Nephron progenitor cell (in vitro differentiated cells): ENCODE measurements at regions not wholly inside any gene's neighbourhood (a gene's known extent, or its start where the extent isn't known, plus 50 kb on each side); places are given as distances from the start of the nearest gene placed in this dataset.

Experiments
- DNase-seq: peaks from one replicate; pipeline ENCODE4 v3.0.0; 2021
- H3K27ac Mint-ChIP-seq: 2 replicates; pipeline ENCODE4 v1.8.0; 2021; ENCODE audit warnings: mild to moderate bottlenecking, moderate library complexity, mixed read lengths
- H3K27me3 Mint-ChIP-seq: 2 replicates; pipeline ENCODE4 v1.8.0; 2021; ENCODE audit warnings: mild to moderate bottlenecking, low read depth, mixed read lengths; ENCODE audit not compliant: poor library complexity
- H3K36me3 Mint-ChIP-seq: 2 replicates; pipeline ENCODE4 v1.8.0; 2021; ENCODE audit warnings: low read depth, mixed read lengths
- H3K4me1 Mint-ChIP-seq: 2 replicates; pipeline ENCODE4 v1.8.0; 2021; ENCODE audit warnings: mixed read lengths
- H3K4me3 Mint-ChIP-seq: 2 replicates; pipeline ENCODE4 v1.8.0; 2021; ENCODE audit warnings: mild to moderate bottlenecking, moderate library complexity, mixed read lengths
- H3K9me3 Mint-ChIP-seq: 2 replicates; pipeline ENCODE4 v1.8.0; 2021; ENCODE audit warnings: mild to moderate bottlenecking, moderate library complexity, mixed read lengths
- TF ChIP-seq, protein P1 (sequence below): fragments of 200-600 bp; sonication (generic); IDR thresholded peaks from 2 replicates; pipeline ENCODE4 v1.5.0; 2021; ENCODE audit warnings: antibody characterized with exemption

DNA sequence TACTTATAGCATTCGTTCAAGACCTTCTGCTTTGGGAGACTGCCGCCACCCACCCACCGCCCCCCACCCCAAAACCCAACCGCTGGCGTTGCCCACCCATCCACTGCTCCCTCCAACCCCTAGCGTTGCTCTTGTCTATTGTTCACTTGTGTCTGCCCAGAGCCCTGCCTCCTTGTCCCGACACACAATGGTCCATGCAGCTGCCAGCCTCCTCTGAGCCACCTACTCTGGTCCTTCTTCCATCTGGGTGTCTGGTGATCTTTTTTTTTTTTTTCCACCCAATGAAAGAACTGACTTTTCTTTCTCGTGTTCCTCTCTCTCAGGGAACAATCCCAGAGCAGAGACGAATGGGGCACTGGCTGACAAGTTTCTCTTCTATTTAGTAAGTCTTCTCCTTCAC, 256.0 kb upstream of the SESN3 start:
- Mint-ChIP-seq H3K36me3 (peaks cover 11% of the 10 kb centered on the region), H3K27me3 (peaks cover 2% of the 10 kb centered on the region), H3K9me3 (peaks cover 41% of the 10 kb centered on the region), H3K4me1 (peaks cover 18% of the 10 kb centered on the region), H3K4me3 (peak overlapping the region; percentile 14), H3K27ac (no peak overlapping the region)
- DNase-seq = no peak
- TF ChIP-seq, protein P1, sequence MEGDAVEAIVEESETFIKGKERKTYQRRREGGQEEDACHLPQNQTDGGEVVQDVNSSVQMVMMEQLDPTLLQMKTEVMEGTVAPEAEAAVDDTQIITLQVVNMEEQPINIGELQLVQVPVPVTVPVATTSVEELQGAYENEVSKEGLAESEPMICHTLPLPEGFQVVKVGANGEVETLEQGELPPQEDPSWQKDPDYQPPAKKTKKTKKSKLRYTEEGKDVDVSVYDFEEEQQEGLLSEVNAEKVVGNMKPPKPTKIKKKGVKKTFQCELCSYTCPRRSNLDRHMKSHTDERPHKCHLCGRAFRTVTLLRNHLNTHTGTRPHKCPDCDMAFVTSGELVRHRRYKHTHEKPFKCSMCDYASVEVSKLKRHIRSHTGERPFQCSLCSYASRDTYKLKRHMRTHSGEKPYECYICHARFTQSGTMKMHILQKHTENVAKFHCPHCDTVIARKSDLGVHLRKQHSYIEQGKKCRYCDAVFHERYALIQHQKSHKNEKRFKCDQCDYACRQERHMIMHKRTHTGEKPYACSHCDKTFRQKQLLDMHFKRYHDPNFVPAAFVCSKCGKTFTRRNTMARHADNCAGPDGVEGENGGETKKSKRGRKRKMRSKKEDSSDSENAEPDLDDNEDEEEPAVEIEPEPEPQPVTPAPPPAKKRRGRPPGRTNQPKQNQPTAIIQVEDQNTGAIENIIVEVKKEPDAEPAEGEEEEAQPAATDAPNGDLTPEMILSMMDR = no peak

DNA sequence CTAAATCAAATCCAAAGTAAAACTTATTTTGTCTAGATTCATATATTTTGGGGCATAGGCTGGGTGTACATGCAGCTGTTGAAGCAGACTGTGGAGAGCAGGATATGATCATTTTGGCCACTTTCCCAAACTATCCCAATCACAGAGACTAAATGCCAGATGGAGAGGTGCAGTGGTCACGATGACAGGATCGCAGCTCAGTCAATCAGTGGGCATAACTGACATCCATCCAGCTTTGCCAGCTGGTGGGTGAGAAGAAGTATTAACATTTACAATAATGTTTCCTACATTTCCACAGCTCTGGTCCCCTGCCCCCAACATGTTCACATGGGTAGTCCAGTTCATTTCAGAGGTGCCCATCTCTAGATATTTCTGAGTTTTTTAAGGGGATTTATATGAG, 255.5 kb upstream of the SESN3 start:
- TF ChIP-seq, protein P1 = no peak
- DNase-seq = no peak
- Mint-ChIP-seq H3K4me1 (peaks cover 18% of the 10 kb centered on the region), H3K27me3 (peaks cover 2% of the 10 kb centered on the region), H3K36me3 (peaks cover 8% of the 10 kb centered on the region), H3K9me3 (peaks cover 40% of the 10 kb centered on the region), H3K4me3 (no peak overlapping the region), H3K27ac (no peak overlapping the region)

DNA sequence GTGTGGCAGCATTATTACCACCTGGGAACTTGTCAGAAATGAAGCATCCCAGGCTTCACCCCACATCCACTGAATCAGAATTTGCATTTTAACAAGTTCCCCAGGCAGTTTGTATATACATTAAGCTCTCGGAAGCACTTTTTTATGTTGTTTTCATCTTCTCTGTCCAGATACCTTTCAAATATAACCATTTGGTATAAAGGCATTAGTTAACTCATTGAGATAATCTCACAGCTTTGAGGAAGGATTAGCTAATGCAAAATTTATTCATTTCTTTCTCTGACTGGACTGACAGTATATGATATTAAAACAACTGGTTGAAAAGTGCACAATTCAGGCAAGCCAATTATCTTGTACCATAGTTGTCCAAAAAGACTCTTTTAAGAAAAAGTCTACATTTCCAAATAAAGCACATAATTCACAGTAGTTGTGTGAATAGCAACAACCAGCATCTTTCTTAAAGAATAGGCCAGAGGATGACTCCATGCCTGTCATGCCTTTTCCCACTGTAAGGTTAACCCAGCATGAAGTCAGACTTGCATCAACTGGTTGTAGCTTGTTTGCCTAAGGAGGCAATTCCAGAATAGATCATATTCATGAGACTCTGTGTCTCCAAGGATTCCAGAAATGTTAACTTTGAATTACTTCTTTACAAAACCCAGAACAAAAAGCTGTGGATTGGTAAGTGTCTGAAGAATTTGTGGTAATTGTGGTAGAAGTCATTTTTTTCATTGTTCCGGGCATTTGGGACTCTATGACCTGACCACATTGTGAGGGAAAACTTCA, 254.3 kb upstream of the SESN3 start:
- no peak overlapping the region for H3K27ac Mint-ChIP-seq
- H3K9me3 Mint-ChIP-seq = peaks cover 37% of the 10 kb centered on the region
- no peak for DNase-seq
- TF ChIP-seq, protein P1 = no peak
- H3K4me1 Mint-ChIP-seq = peaks cover 18% of the 10 kb centered on the region
- H3K4me3 Mint-ChIP-seq = no peak overlapping the region
- H3K36me3 Mint-ChIP-seq = peaks cover 8% of the 10 kb centered on the region
- peaks cover 2% of the 10 kb centered on the region for H3K27me3 Mint-ChIP-seq

DNA sequence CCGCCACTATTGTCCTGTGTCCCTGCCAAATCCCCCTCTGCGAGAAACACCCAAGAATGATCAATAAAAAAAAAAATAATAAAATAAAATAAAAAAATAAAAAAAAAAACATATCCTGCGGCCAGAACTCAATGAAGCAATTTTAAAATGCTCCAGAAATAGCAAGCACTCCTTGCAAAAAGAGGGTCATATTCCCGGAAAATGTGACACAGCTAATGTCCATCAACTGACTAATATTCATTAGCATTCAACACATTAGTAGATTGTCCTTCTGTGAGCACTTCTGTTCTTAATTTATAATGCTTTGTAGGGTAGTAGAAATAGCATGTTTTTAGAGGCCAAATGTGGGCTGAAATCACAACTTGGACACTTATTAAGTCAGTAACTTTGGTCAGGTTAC, 252.3 kb upstream of the SESN3 start:
- H3K4me1 Mint-ChIP-seq = peaks cover 15% of the 10 kb centered on the region
- H3K27ac Mint-ChIP-seq = no peak overlapping the region
- H3K36me3 Mint-ChIP-seq = peaks cover 10% of the 10 kb centered on the region
- no peak overlapping the region for H3K4me3 Mint-ChIP-seq
- DNase-seq = no peak
- peaks cover 29% of the 10 kb centered on the region for H3K9me3 Mint-ChIP-seq
- TF ChIP-seq, protein P1 = no peak
- peaks cover 2% of the 10 kb centered on the region for H3K27me3 Mint-ChIP-seq

DNA sequence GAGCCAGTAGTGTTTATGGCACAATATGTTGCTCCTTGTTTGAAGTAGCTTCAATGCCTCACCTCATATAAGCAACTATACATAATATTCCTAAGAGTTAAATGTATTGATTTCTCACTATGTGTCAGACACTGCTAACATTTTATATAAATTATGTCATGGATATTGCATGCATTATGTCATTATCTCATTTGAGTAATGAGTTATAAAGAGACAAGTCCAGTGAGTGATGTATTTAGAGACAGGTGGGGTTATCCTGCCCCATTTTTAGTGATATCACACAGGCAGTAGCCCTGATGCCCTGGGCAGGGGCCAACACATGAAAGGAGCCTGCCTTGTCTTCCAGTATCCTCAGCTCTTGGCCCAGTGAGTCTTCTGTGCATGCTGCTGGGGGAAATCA, 247.0 kb upstream of the SESN3 start:
- H3K9me3 Mint-ChIP-seq = peaks cover 17% of the 10 kb centered on the region
- no peak for DNase-seq
- no peaks in the 10 kb centered on the region for H3K4me1 Mint-ChIP-seq
- peaks cover 5% of the 10 kb centered on the region for H3K36me3 Mint-ChIP-seq
- H3K27me3 Mint-ChIP-seq = no peaks in the 10 kb centered on the region
- TF ChIP-seq, protein P1 = no peak
- no peak overlapping the region for H3K27ac Mint-ChIP-seq
- H3K4me3 Mint-ChIP-seq = no peak overlapping the region

DNA sequence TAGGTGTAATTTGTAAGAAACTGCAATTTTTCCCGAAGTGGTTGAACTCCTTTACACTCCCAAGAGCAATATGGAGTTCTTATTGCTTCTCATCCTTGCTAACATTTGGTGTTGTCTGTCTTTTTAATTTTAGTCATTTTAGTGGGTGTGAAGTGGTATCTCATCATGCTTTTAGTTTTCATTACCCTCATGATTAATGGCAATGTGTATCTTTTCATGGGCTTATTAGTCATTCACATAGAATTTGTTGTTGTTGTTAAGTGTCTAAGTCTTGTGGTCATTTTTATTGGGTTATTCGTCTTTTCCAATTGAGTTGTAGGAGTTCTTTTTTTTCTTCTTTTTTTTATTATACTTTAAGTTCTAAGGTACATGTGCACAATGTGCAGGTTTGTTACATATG, 238.3 kb upstream of the SESN3 start:
- DNase-seq = no peak
- peaks cover 18% of the 10 kb centered on the region for H3K9me3 Mint-ChIP-seq
- H3K27me3 Mint-ChIP-seq = no peaks in the 10 kb centered on the region
- no peak overlapping the region for H3K27ac Mint-ChIP-seq
- H3K4me1 Mint-ChIP-seq = peaks cover 11% of the 10 kb centered on the region
- no peaks in the 10 kb centered on the region for H3K36me3 Mint-ChIP-seq
- TF ChIP-seq, protein P1 = no peak
- no peak overlapping the region for H3K4me3 Mint-ChIP-seq
